22Rv1 (cell line): ENCODE measurements at regions not wholly inside any gene's neighbourhood (a gene's known extent, or its start where the extent isn't known, plus 50 kb on each side); places are given as distances from the start of the nearest gene placed in this dataset.

Source experiments
- H3K27ac ChIP-seq: fragments of 450-650 bp; 2 replicates; pipeline ENCODE4 v1.5.1; 2017
- ZFX ChIP-seq: fragments of 450-650 bp; IDR thresholded peaks from 2 replicates; pipeline ENCODE4 v1.6.1; 2017; ENCODE audit warnings: antibody characterized with exemption, borderline replicate concordance
- TF ChIP-seq, protein P1 (sequence below): fragments of 450-650 bp; IDR thresholded peaks from 2 replicates; pipeline ENCODE4 v1.5.1; 2017; ENCODE audit warnings: mild to moderate bottlenecking

DNA sequence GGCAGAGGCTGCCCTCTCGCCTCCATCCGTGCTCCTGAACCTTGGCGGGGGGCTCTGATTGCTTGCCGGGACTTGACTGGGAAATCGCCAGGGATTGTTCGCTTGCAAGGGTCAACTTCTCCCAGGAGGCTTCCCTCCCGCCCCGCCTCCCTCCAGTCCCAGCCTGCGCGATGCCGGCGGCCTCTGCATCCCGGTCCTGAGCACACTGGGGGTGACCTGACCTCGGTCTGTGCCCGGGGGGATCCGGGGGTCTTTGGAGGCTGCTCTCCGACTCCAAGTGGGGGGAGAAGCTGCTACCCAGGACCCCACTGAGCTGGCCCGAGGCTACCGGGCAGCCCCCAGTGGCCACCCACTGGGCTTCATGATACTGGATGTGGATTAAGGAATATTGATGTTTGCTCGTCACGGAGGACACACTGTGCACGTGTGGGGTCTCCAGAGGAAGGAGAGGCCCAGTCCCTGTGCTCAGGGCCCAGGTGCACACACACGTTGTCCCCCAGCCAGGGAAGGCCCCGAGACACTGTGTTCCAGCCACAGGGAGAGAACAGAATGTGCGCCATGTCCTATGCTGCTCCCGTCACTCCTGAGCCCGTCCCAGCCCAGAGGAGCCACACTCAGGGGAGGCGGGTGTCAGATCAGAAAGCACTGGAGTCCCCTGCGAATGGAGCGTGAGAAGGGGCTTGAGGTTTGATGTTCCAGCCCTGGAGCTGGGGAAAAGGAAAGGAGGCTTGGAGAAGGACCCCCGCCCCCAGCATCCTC is 55.9 kb upstream of the NKX1-1 start:
- TF ChIP-seq ZFX = no peak
- TF ChIP-seq, protein P1, sequence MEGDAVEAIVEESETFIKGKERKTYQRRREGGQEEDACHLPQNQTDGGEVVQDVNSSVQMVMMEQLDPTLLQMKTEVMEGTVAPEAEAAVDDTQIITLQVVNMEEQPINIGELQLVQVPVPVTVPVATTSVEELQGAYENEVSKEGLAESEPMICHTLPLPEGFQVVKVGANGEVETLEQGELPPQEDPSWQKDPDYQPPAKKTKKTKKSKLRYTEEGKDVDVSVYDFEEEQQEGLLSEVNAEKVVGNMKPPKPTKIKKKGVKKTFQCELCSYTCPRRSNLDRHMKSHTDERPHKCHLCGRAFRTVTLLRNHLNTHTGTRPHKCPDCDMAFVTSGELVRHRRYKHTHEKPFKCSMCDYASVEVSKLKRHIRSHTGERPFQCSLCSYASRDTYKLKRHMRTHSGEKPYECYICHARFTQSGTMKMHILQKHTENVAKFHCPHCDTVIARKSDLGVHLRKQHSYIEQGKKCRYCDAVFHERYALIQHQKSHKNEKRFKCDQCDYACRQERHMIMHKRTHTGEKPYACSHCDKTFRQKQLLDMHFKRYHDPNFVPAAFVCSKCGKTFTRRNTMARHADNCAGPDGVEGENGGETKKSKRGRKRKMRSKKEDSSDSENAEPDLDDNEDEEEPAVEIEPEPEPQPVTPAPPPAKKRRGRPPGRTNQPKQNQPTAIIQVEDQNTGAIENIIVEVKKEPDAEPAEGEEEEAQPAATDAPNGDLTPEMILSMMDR = no peak
- H3K27ac ChIP-seq = no peak overlapping the region

DNA sequence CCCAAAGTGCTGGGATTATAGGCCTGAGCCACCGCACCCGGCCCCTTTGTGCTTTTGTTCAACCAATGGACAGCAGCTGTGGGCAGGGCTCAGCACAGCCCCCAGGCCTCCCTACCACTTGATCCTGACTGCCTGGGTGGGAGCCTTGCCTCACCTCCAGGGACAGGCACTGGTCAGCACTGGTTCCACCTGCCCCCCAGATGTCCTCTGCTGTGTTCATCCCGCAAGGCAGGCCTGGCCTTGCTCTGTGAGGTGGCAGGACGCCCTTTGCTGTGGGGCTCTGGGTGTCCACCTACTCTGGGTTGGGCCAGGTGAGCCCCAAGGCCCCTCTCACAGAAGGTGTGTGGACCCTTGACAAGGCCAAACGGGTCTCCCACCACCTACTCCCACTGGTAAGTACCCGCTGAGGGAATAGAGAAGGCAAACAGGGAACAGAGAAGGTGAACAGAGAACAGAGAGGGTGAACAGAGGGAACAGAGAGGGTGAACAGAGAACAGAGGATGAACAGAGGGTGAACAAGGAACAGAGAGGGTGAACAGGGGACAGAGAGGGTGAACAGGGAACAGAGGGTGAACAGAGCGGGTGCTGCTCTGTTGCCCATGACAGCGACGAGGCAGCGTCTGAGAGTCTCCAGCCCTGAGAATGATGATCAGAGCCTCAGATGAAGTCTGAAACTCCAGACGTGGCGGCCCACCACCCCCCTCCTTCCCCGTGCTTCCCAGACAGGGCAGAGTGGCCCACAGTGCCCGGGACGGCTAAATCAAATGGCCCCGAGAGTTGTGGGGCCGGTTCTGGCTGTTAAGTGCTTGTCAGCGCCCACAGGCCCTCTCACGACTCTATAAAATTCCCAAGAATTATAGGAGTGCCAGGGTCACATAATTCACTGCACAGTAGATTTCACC is 55.0 kb upstream of the NKX1-1 start:
- no peak overlapping the region for H3K27ac ChIP-seq
- no peak for TF ChIP-seq ZFX
- TF ChIP-seq, protein P1 = no peak

DNA sequence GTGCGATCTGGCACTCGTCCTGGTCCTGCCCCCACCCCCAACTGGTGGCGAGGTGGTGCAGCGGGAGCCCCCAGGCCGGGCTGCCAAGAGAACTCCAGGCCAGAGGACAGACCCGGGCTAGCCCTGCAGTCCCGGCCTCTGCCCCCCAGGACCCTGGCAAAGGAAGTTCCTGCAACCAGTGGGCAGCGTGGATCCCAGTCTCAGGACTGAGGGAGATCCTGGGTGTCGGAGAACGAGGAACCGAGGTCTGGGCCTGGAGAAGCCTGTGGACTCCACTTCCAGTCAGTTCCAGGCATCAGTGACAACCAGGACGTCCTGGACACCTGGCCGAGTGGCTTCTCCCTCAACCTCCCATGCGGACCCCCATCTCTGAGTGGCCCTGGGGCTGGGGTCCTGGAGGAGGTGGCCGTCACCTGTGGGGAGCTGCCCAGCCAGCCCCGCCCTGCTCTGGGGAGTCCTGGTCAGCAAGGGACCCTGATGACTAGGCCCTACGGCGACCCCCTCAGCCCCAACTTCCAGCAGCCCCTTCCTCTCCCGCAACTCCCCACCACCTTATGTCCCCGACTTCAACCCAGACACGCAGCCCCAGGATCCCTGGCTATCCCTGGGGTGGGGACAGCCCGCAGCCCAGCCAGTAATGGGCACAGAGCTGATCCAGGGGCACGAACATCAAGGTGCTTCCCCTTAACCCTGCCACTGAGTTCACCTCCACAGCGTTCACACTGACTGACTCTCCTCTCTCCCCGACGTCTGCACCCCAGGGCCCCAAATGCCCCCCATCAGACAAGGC is 53.7 kb upstream of the NKX1-1 start:
- TF ChIP-seq, protein P1 = no peak
- TF ChIP-seq ZFX = no peak
- H3K27ac ChIP-seq = no peak overlapping the region

DNA sequence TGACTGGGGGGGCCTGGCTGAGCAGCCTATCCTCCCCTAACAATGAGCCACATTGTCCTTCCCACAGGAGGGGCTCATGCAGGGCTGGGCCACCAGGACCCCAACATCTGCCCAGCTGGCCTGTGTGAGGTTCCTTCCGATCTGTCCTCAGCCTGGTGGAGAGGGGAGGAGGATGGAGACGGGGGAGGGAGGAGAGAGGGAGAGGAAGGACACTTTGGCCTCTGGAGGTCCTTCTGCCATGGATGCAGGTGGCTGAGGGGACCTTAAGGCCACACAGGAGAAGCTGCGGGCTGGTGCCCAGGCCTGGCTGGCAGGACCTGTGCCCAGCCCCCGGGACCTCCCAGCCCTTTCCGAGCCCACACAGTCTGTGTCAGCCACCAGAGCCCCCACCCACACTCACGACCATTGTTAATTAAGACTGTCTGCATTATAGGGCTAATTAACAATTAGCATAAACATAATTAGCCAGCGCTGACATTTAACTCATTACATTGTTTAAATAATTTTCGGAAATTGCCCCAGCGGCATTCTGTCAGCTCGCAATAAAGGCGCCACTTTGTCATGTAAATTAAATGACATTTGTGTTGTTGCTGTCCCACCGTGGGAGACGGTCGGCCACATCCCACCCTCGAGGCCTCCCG is 53.0 kb upstream of the NKX1-1 start:
- TF ChIP-seq, protein P1 = no peak
- no peak for TF ChIP-seq ZFX
- no peak overlapping the region for H3K27ac ChIP-seq

DNA sequence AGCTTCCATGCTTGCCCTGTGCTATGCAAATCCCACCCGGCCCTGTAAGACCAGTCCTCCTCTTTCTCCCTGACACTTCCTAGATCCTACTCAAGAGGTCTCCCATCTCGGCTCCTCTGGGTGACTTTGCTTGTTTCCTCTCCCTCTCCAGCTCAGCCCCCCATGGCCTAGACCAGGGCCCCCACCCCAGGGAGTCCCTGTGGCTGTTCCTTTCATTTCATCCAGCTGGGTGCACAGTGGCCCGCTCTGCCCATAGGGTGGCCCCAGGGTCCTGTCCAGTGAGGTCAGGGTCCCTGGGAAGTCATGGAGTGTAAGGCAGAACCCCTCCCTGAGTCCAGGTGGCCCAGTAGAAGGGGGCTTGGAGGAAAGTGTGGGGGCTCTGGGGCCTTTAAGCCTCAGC is 52.3 kb upstream of the NKX1-1 start:
- H3K27ac ChIP-seq = no peak overlapping the region
- no peak for TF ChIP-seq ZFX
- TF ChIP-seq, protein P1 = no peak
